ENCODE measurements at regions not wholly inside any gene's neighbourhood (a gene's known extent, or its start where the extent isn't known, plus 50 kb on each side); places are given as distances from the start of the nearest gene placed in this dataset.

DNA sequence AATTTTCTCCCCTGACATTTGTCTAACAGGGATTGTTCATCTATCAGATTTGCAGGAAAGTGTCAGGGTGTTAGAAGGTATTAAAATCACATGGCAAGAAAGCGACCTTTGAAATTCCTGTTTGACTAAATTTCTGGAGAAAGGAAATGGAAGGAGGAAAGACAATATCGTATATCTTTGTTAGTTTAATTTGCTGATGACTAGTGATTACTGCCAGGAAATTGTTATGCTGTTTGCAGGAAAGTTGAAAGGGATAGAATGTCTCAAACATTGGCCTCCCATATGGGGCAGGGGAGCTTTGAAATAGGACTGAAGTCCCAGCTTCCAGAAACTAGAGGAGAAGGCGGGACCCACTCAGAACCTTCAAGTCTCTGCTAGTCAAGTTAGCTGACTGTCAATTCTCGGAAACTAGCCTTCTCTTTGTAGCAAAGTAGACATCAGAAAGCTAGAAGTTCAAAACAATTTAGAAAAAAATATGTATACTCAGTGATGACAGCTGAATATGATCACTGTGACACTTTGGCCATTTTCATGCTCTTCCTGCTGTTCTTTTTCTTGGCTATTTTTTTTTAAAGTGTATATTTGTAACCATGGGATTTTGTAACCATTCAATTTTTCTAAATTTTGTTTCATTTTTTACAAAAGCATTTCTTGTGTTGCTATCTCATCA is 53.4 kb upstream of the RALGAPA2 start:
- DNase-seq (ENCODE audit: extremely low read depth in 1 of 2, low read depth in 1 of 2), result no peak

GRCh38 chr20:20763650-20764049 is 51.2 kb upstream of the RALGAPA2 start:
- DNase-seq (ENCODE audit: extremely low read depth in 1 of 2, low read depth in 1 of 2), result no peak
